ENCODE measurements at regions not wholly inside any gene's neighbourhood (a gene's known extent, or its start where the extent isn't known, plus 50 kb on each side); places are given as distances from the start of the nearest gene placed in this dataset.

- TF ChIP-seq POLR2AphosphoS5 (IDR thresholded peaks at IDR 0.05; ENCODE audit: insufficient read depth in 1 of 2, low read depth in 1 of 2): no peak
- TF ChIP-seq POLR2A (IDR thresholded peaks at IDR 0.05): no peak
- TF ChIP-seq CTCF (IDR thresholded peaks at IDR 0.05): no peak
- H3K9me3 ChIP-seq: no peaks in the 10 kb centered on the region
- intact Hi-C loops (cut with DNase I): no loop called here
- H3K27ac ChIP-seq: no peak overlapping the region
- no peak for DNase-seq (ENCODE audit: extremely low spot score in 2 of 2)
- no peak overlapping the region for H3K4me3 ChIP-seq
- no peaks in the 10 kb centered on the region for H3K27me3 ChIP-seq
- H3K36me3 ChIP-seq: no peaks in the 10 kb centered on the region
- no peaks in the 10 kb centered on the region for H3K4me1 ChIP-seq
Measured at GRCh38 chr5:9776525-9776924, 146.4 kb upstream of the TAS2R1 start.

DNA sequence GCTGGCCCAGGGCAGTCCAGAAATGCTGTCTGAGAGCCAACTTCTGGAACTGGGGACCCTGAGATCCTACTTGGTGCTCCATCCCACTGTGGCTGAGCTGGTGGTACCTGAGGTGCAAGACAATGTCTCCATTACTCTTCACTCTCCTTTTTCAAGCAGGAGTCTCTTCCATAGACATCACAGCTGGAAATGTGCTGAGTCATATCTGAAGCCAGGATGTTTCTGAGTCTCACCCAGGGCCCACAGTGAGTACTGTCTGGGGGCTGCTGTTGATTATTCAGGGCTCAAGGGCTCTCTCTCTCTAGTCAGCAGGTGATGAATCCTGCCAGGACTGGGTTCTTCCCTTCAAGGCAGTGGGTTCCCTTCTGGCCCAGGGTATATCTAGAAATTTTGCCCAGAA, 145.2 kb upstream of the TAS2R1 start:
- H3K9me3 ChIP-seq: no peaks in the 10 kb centered on the region
- no peak overlapping the region for H3K4me3 ChIP-seq
- no peaks in the 10 kb centered on the region for H3K27me3 ChIP-seq
- DNase-seq (ENCODE audit: extremely low spot score in 2 of 2): no peak
- no peaks in the 10 kb centered on the region for H3K4me1 ChIP-seq
- TF ChIP-seq POLR2A (IDR thresholded peaks at IDR 0.05): no peak
- intact Hi-C loops (cut with DNase I): no loop called here
- no peak overlapping the region for H3K27ac ChIP-seq
- no peaks in the 10 kb centered on the region for H3K36me3 ChIP-seq

- H3K4me3 ChIP-seq: no peak overlapping the region
Measured at GRCh38 chr5:9774472-9775079, 144.4 kb upstream of the TAS2R1 start.

DNA sequence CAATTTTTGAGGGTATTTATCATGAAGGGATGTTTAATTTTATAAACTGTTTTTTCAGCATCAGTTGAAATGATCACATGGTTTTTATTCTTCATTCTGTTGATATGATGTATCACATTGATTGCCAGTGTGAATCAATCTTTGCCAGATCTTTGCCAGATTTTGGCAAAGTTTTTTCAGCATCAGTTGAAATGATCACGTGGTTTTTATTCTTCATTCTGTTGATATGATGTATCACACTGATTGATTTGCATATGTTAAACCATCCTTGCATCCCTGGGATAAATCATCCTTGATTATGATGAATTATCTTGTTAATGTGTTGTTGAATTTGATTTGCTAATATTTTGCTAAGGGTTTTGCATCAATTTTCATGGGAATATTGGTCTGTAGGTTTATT, 140.9 kb upstream of the TAS2R1 start:
- TF ChIP-seq CTCF (IDR thresholded peaks at IDR 0.05) (no peak), POLR2AphosphoS5 (IDR thresholded peaks at IDR 0.05; ENCODE audit: insufficient read depth in 1 of 2, low read depth in 1 of 2) (no peak), POLR2A (IDR thresholded peaks at IDR 0.05) (no peak)
- Histone ChIP-seq H3K27ac (no peak overlapping the region), H3K4me3 (no peak overlapping the region), H3K27me3 (no peaks in the 10 kb centered on the region), H3K9me3 (no peaks in the 10 kb centered on the region), H3K4me1 (no peaks in the 10 kb centered on the region), H3K36me3 (no peaks in the 10 kb centered on the region)
- intact Hi-C loops (cut with DNase I): no loop called here
- no peak for DNase-seq (ENCODE audit: extremely low spot score in 2 of 2)

More at GRCh38 chr5:9774472-9775079, 144.4 kb upstream of the TAS2R1 start:
- H3K36me3 ChIP-seq: no peaks in the 10 kb centered on the region
- no peak for TF ChIP-seq POLR2A (IDR thresholded peaks at IDR 0.05)
- TF ChIP-seq CTCF (IDR thresholded peaks at IDR 0.05): no peak
- TF ChIP-seq POLR2AphosphoS5 (IDR thresholded peaks at IDR 0.05; ENCODE audit: insufficient read depth in 1 of 2, low read depth in 1 of 2): no peak
- H3K27me3 ChIP-seq: no peaks in the 10 kb centered on the region
- intact Hi-C loops (cut with DNase I): no loop called here
- no peak overlapping the region for H3K27ac ChIP-seq
- DNase-seq (ENCODE audit: extremely low spot score in 2 of 2): no peak
- no peaks in the 10 kb centered on the region for H3K4me1 ChIP-seq
- H3K9me3 ChIP-seq: no peaks in the 10 kb centered on the region

- no peaks in the 10 kb centered on the region for H3K27me3 ChIP-seq
- H3K27ac ChIP-seq: no peak overlapping the region
- intact Hi-C loops (cut with DNase I): no loop called here
Measured at GRCh38 chr5:9766581-9766980, 136.4 kb upstream of the TAS2R1 start.

More at GRCh38 chr5:9766581-9766980, 136.4 kb upstream of the TAS2R1 start:
- Histone ChIP-seq H3K4me3 (no peak overlapping the region), H3K4me1 (no peaks in the 10 kb centered on the region), H3K9me3 (no peaks in the 10 kb centered on the region), H3K36me3 (no peaks in the 10 kb centered on the region)
- DNase-seq (ENCODE audit: extremely low spot score in 2 of 2): no peak
- TF ChIP-seq POLR2A (IDR thresholded peaks at IDR 0.05) (no peak), POLR2AphosphoS5 (IDR thresholded peaks at IDR 0.05; ENCODE audit: insufficient read depth in 1 of 2, low read depth in 1 of 2) (no peak), CTCF (IDR thresholded peaks at IDR 0.05) (no peak)
